Thyroid gland (tissue), 4 donors: ENCODE measurements at regions not wholly inside any gene's neighbourhood (a gene's known extent, or its start where the extent isn't known, plus 50 kb on each side); places are given as distances from the start of the nearest gene placed in this dataset.

Experiments used
- DNase-seq, 2 donors: peaks; one replicate each; pipeline ENCODE4 v3.0.0-alpha.2; 2019
- H3K27ac ChIP-seq, 3 donors: fragments of 200-600 bp; sonication (generic); 1 replicate in 2 of 3; 2 replicates in 1 of 3; pipeline ENCODE4 v1.5.1; 2016 to 2019; ENCODE audit warnings: mild to moderate bottlenecking in 1 of 3, moderate library complexity in 1 of 3
- H3K27me3 ChIP-seq: fragments of 200-600 bp; sonication (generic); one replicate; pipeline ENCODE4 v1.5.1; 2019
- H3K36me3 ChIP-seq, 2 donors: fragments of 200-600 bp; sonication (generic); one replicate each; pipeline ENCODE4 v1.5.1; 2016 to 2019
- H3K4me1 ChIP-seq, 2 donors: fragments of 200-600 bp; sonication (generic); one replicate each; pipeline ENCODE4 v1.5.1; 2017 to 2019
- H3K4me3 ChIP-seq, 3 donors: fragments of 200-600 bp; sonication (generic); replicated peaks in 1 of 3; 1 replicate in 2 of 3; 2 replicates in 1 of 3; pipeline ENCODE4 v1.5.1; 2016; ENCODE audit warnings: mild to moderate bottlenecking in 1 of 3
- H3K9me3 ChIP-seq: fragments of 200-600 bp; sonication (generic); one replicate; pipeline ENCODE4 v1.5.1; 2017
- CTCF ChIP-seq, 6 experiments: fragments of 200-600 bp in 3 of 6; fragments of 450-650 bp in 3 of 6; sonication (generic) in 3 of 6; IDR thresholded peaks; one replicate each; pipeline ENCODE4 v1.5.1; 2016 to 2019; ENCODE audit warnings: antibody characterized with exemption in 6 of 6, mild to moderate bottlenecking in 2 of 6, inconsistent platforms in 1 of 6, moderate library complexity in 1 of 6
- POLR2A ChIP-seq, 2 donors: fragments of 450-650 bp; IDR thresholded peaks; one replicate each; pipeline ENCODE4 v1.6.1; 2017; ENCODE audit warnings: antibody characterized with exemption in 2 of 2, mild to moderate bottlenecking in 2 of 2, moderate library complexity in 1 of 2
- WGBS, 2 donors: methylation state at CpG; one replicate each; pipeline ENCODE4 v1.1.5; 2017; 5-methylcytosine and 5-hydroxymethylcytosine counted together
- intact Hi-C: fragments of 100-400 bp; cut with DNase I; formaldehyde crosslinking; loops from one replicate; pipeline ENCODE4 v1.15.1; 2023

- Histone ChIP-seq H3K36me3 (no peaks in the 10 kb centered on the region), H3K27ac (no peak overlapping the region), H3K4me1 (peaks cover 0 to 6% of the 10 kb centered on the region in 2 donors), H3K9me3 (no peaks in the 10 kb centered on the region), H3K27me3 (no peaks in the 10 kb centered on the region), H3K4me3 (no peak overlapping the region)
- DNase-seq: no peak
- TF ChIP-seq POLR2A (IDR thresholded peaks at IDR 0.05): no peak
- no peak for TF ChIP-seq CTCF (IDR thresholded peaks at IDR 0.05)
- 91% methylated on average over 8 of the region's 8 CpGs for WGBS, 2 donors
- intact Hi-C loops: no loop called here
Observed at GRCh38 chr20:47406849-47407682, 50.6 kb upstream of the ZMYND8 start.

DNA sequence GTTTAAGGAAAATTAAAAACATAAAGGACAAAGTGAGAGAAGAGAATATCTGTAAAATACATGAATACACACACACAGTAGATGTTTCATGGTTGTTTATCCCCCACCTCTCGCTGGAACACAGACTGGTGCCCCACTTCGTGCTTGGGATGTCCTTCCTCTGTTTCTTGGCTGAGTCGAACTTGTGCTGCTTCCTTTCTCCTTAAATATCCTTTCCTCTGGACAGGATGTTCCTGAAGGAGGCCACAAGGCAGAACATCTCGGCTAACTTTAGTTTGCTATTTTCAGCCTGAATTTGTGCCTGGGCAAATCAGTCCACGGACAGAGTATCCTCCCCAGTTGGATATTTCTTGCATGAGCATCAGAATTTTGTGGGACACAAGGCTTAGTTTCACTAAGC lies 54.7 kb upstream of the ZMYND8 start:
- Histone ChIP-seq H3K9me3 (no peaks in the 10 kb centered on the region), H3K4me1 (peaks cover 0 to 10% of the 10 kb centered on the region in 2 donors), H3K27ac (peak overlapping the region; percentile 9 to 65 (median 62)), H3K36me3 (no peaks in the 10 kb centered on the region), H3K4me3 (no peak overlapping the region), H3K27me3 (no peaks in the 10 kb centered on the region)
- 60 to 68% methylated on average over 5 of the region's 5 CpGs for WGBS, 2 donors
- TF ChIP-seq POLR2A (IDR thresholded peaks at IDR 0.05) (no peak), CTCF (IDR thresholded peaks at IDR 0.05) (no peak)
- intact Hi-C loops: no loop called here
- DNase-seq: no peak

DNA sequence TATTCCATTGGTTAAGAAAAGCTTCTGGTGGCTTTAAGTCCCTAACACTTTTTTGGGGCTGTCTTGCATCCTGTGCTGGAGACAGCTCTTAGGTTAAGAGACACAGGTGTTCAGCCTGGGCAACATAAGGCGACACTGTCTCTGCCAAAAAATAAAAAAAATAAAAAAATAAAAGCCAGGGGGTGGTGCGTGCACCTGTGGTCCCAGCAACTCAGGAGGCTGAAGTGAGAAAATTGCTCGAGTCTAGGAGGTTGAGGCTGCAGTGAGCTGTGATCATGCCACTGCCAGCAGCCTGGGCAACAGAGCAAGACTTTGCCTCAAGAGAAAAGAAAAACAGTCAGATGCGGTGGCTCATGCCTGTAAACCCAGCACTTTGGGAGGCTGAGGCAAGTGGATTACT lies 55.6 kb upstream of the ZMYND8 start:
- no peak for DNase-seq
- 80 to 85% methylated on average over 4 of the region's 4 CpGs for WGBS, 2 donors
- intact Hi-C loops: no loop called here
- no peaks in the 10 kb centered on the region for H3K27me3 ChIP-seq
- no peaks in the 10 kb centered on the region for H3K36me3 ChIP-seq
- TF ChIP-seq CTCF (IDR thresholded peaks at IDR 0.05) (no peak), POLR2A (IDR thresholded peaks at IDR 0.05) (no peak)
- no peak overlapping the region for H3K4me3 ChIP-seq
- H3K27ac ChIP-seq: peak overlapping the region; percentile 27 to 65 (median 62)
- H3K4me1 ChIP-seq: peaks cover 0 to 10% of the 10 kb centered on the region in 2 donors
- no peaks in the 10 kb centered on the region for H3K9me3 ChIP-seq

DNA sequence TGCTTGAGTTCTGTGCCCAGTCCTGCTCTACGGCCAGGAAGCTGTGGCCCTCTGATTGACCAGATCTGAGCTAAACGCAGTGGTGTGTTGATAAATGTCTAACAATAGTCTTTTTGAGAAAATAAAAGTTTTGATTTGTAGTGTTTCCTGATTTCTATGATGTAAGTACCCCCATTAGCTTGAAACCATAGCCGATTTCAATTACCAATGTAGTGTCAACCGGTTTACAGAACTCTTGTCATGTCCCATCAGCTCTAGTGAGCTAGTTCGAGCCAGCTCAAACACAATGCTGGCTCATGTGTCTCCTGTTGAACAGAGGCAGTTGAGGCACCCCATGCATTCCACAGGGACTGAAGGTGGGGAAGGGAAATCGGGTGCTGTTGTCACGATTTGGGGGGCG lies 56.7 kb upstream of the ZMYND8 start:
- no peak for DNase-seq
- Histone ChIP-seq H3K27ac (no peak overlapping the region), H3K27me3 (no peaks in the 10 kb centered on the region), H3K36me3 (no peaks in the 10 kb centered on the region), H3K4me3 (no peak overlapping the region), H3K4me1 (peaks cover 0 to 10% of the 10 kb centered on the region in 2 donors), H3K9me3 (no peaks in the 10 kb centered on the region)
- WGBS, 2 donors: 85 to 92% methylated on average over 8 of the region's 8 CpGs
- intact Hi-C loops: no loop called here
- TF ChIP-seq POLR2A (IDR thresholded peaks at IDR 0.05): no peak
- no peak for TF ChIP-seq CTCF (IDR thresholded peaks at IDR 0.05)

DNA sequence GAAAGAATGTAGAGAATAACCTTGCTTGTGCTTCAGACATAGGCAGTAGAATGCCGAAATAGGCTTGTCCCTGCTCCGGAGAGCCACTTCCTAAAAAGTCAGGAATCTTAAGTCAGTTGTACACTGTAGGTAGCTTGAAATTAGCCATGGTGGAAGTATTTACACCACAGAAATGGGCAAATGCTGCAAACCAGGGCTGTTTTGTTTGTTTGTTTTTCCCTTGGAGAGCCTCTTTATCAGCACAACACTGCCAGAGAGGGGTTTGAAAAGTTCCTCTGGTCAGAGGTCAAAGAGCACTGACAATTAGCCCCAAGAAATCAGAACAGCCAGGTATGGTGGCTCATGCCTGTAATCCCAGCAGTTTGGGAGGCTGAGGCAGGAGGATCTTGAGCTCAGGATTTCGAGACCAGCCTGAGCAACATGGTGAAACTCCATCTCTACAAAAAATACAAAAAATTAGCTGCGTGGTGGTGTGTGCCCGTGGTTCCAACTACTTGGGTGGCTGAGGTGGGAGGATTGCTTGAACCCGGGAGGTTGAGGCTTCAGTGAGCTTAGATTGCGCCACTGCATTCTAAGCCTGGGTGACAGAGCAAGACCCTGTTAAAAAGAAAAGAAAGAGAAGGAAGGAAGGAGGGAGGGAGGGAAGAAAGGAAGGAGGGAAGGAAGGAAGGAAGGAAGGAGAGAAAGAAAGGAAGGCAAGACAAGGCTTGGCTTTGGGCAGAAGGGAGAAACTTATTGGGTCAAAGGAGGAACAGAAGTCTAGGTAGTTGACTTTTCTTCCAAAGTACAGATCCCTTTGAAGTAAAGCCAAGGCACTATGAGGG lies 61.0 kb upstream of the ZMYND8 start:
- no peaks in the 10 kb centered on the region for H3K27me3 ChIP-seq
- H3K4me3 ChIP-seq: no peak overlapping the region
- no peak overlapping the region for H3K27ac ChIP-seq
- TF ChIP-seq POLR2A (IDR thresholded peaks at IDR 0.05): no peak
- no peak for TF ChIP-seq CTCF (IDR thresholded peaks at IDR 0.05)
- H3K4me1 ChIP-seq: peaks cover 0 to under 1% of the 10 kb centered on the region in 2 donors
- H3K9me3 ChIP-seq: no peaks in the 10 kb centered on the region
- DNase-seq: no peak
- intact Hi-C loops: no loop called here
- H3K36me3 ChIP-seq: no peaks in the 10 kb centered on the region
- 90 to 95% methylated on average over 7 of the region's 7 CpGs for WGBS, 2 donors
